GM12878 (cell line): ENCODE measurements at regions not wholly inside any gene's neighbourhood (a gene's known extent, or its start where the extent isn't known, plus 50 kb on each side); places are given as distances from the start of the nearest gene placed in this dataset.

Experiments used
- ATAC-seq: fragments of 200-7000 bp; cut with Tn5 transposase; 3 replicates; pipeline ENCODE4 v1.9.1; 2020; ENCODE audit warnings: mild to moderate bottlenecking, moderate library complexity
- BruUV-seq: library from RNA; stranded (reverse); fragments of 400-500 nt; replicated peaks from 2 replicates; lab custom pipeline; 2021; lab: Mats Ljungman, UMichigan
- CTCF ChIA-PET: fragments of 300-600 bp; sonication (Branson Sonifier 250); formaldehyde crosslinking; extraction: SDS; loops from one replicate; lab custom pipeline; 2021; ENCODE audit warnings: inconsistent platforms; lab: Yijun Ruan, JAX
- POLR2A ChIA-PET: fragments of 350-600 bp; formaldehyde crosslinking; extraction: SDS; loops from one replicate; lab custom pipeline; 2021; ENCODE audit warnings: inconsistent platforms; lab: Charles Lee
- RAD21 ChIA-PET: fragments of 300-600 bp; sonication (Branson Sonifier 250); formaldehyde crosslinking; loops from one replicate; lab custom pipeline; 2023; ENCODE audit warnings: antibody characterized with exemption; ENCODE audit not compliant: unreplicated experiment; lab: Charles Lee
- SMC1A ChIA-PET: fragments of 300-600 bp; sonication (Branson Sonifier 250); formaldehyde crosslinking; loops from one replicate; lab custom pipeline; 2023; ENCODE audit not compliant: unreplicated experiment, uncharacterized antibody; lab: Charles Lee
- DNase-seq: peaks from one replicate; pipeline ENCODE4 v3.0.0-alpha.2; 2011; ENCODE audit warnings: low read depth, low spot score
- FAIRE-seq: peaks from 3 replicates; lab custom pipeline; 2011; peaks lifted over from hg19 to GRCh38; lab: Jason Lieb, UNC
- H2AFZ ChIP-seq: 2 replicates; pipeline ENCODE4 v1.6.0; 2011; ENCODE audit warnings: low read depth, low read length, control low read depth; ENCODE audit not compliant: control insufficient read depth
- H3K27ac ChIP-seq: 2 replicates; pipeline ENCODE4 v1.5.1; 2011; ENCODE audit warnings: control low read depth; ENCODE audit not compliant: control insufficient read depth, insufficient read depth
- H3K27me3 ChIP-seq, 2 experiments: replicated peaks in 1 of 2; 2 replicates each; pipeline versions ENCODE4 v1.6.0 to v1.6.1; 2011; ENCODE audit warnings: low read length in 1 of 2; ENCODE audit not compliant: control insufficient read depth in 2 of 2, insufficient read depth in 2 of 2
- H3K36me3 ChIP-seq, 2 experiments: 2 replicates each; pipeline ENCODE4 v1.5.1; 2011; ENCODE audit warnings: low read length in 1 of 2; ENCODE audit not compliant: control insufficient read depth in 2 of 2, insufficient read depth in 2 of 2
- H3K4me1 ChIP-seq: 2 replicates; pipeline ENCODE4 v1.6.1; 2011; ENCODE audit warnings: mild to moderate bottlenecking, low read length, moderate library complexity, mixed read lengths; ENCODE audit not compliant: control insufficient read depth, insufficient read depth
- H3K4me2 ChIP-seq: 2 replicates; pipeline ENCODE4 v1.6.0; 2011; ENCODE audit warnings: control low read depth; ENCODE audit not compliant: control insufficient read depth, insufficient read depth
- H3K4me3 ChIP-seq: fragments of 200-600 bp; sonication (generic); 2 replicates; pipeline ENCODE4 v1.5.1; 2016
- H3K79me2 ChIP-seq: 2 replicates; pipeline ENCODE4 v1.6.0; 2011; ENCODE audit warnings: low read length; ENCODE audit not compliant: control insufficient read depth, insufficient read depth
- H3K9ac ChIP-seq: 2 replicates; pipeline ENCODE4 v1.8.0; 2011; ENCODE audit warnings: low read length, control low read depth, mixed read lengths; ENCODE audit not compliant: control insufficient read depth, insufficient read depth
- H3K9me3 ChIP-seq: replicated peaks from 3 replicates; pipeline ENCODE4 v1.5.1; 2011; ENCODE audit warnings: mild to moderate bottlenecking, low read length; ENCODE audit not compliant: control insufficient read depth, insufficient read depth
- H4K20me1 ChIP-seq: 2 replicates; pipeline ENCODE4 v1.6.0; 2011; ENCODE audit not compliant: control insufficient read depth, insufficient read depth
- BMI1 ChIP-seq: fragments of 450-650 bp; IDR thresholded peaks from 2 replicates; pipeline ENCODE4 v1.6.1; 2016; ENCODE audit warnings: mild to moderate bottlenecking, moderate library complexity, borderline replicate concordance
- LARP7 ChIP-seq: fragments of 450-650 bp; IDR thresholded peaks from 2 replicates; pipeline ENCODE4 v1.6.1; 2017; ENCODE audit warnings: mild to moderate bottlenecking
- NR2F1 ChIP-seq: fragments of 450-650 bp; conservative IDR thresholded peaks from 2 replicates; pipeline ENCODE4 v1.6.1; 2017; ENCODE audit warnings: mild to moderate bottlenecking
- WGBS: methylation state at CpG from one replicate; pipeline ENCODE4 v1.1.6; 2016; ENCODE audit warnings: low lambda C conversion rate; ENCODE audit not compliant: insufficient replicate concordance, insufficient coverage; ENCODE audit errors: missing lambda C conversion rate; 5-methylcytosine and 5-hydroxymethylcytosine counted together
- in situ Hi-C: fragments of 300-500 bp; cut with MboI; formaldehyde crosslinking; loops from 9 replicates; pipeline ENCODE4 v1.14.3; 2018; ENCODE audit warnings: mixed read lengths
- intact Hi-C: fragments of 100-400 bp; cut with micrococcal nuclease; formaldehyde crosslinking; loops from one replicate; pipeline ENCODE4 v1.14.2; 2022; ENCODE audit not compliant: unreplicated experiment
- TF ChIP-seq, protein P1 (sequence below): IDR thresholded peaks from 2 replicates; pipeline ENCODE4 v1.6.1; 2012; ENCODE audit warnings: improper control_type of control experiment, low read depth, low read length; ENCODE audit not compliant: insufficient replicate concordance
- TF ChIP-seq, protein P2 (sequence below): fragments of 450-650 bp; IDR thresholded peaks from 2 replicates; pipeline ENCODE4 v1.6.1; 2016; ENCODE audit warnings: mild to moderate bottlenecking
- TF ChIP-seq, protein P3 (sequence below): fragments of 450-650 bp; formaldehyde crosslinking; IDR thresholded peaks from 2 replicates; pipeline ENCODE4 v1.5.0; 2022; ENCODE audit warnings: mild to moderate bottlenecking, missing genetic modification characterization

DNA sequence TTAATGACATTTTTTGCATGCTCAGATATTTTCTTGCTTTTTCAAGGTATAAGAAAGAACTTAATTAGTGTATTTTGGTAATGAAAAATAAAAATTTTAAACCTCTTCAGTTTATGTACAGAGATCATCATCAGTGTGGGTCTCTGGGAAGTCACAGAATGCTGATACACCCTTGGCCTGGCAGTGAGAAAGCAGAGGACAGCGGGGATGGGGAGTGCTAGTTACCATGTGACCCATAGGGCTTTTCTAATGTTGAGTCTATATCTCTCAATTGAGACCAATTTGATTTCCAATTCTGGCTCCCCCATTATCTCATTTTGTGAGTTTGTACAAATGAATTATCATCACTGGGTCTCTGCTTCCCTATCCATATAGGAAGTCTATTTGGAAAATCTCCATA, 305.7 kb downstream of the CYRIA start:
- SMC1A ChIA-PET, result no interaction called here
- Histone ChIP-seq H3K27ac (no peak overlapping the region), H3K4me3 (no peak overlapping the region), H3K36me3 (no peaks in the 10 kb centered on the region), H3K79me2 (no peaks in the 10 kb centered on the region), H3K4me2 (no peak overlapping the region), H3K27me3 (no peaks in the 10 kb centered on the region), H3K9ac (no peak overlapping the region), H3K4me1 (no peaks in the 10 kb centered on the region), H2AFZ (no peak overlapping the region), H4K20me1 (no peaks in the 10 kb centered on the region), H3K9me3 (no peaks in the 10 kb centered on the region)
- ATAC-seq (no peak), DNase-seq (no peak), FAIRE-seq (no peak)
- no peak for TF ChIP-seq LARP7
- CTCF ChIA-PET, result no interaction called here
- BruUV-seq, result no TSS peak
- 0% methylated on average over 1 of the region's 1 CpG for WGBS
- POLR2A ChIA-PET, result no interaction called here
- in situ Hi-C loops (no loop called here), intact Hi-C loops (no loop called here)
- RAD21 ChIA-PET, result no interaction called here

DNA sequence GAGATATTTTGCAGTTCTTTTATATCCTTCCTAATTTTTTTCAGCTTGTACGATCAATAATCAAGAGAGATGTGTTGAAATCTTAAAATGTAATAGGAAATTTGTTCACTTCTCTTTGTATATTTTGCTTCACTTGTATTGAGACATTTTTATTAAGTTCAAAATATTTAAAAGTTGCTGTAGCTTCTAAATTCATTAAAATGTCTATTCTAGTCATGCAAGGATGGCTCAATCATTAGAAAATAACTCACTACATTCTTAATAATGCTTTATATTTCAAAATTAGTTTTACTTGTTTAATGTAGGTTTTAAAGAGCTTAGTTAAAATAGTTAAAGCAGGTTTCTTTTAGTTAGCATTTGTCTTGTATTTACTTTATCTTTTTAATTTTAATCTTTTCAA, 308.4 kb downstream of the CYRIA start:
- H3K36me3 ChIP-seq, result no peaks in the 10 kb centered on the region
- DNase-seq (no peak), ATAC-seq (no peak), FAIRE-seq (no peak)
- no peak overlapping the region for H3K4me2 ChIP-seq
- ChIA-PET RAD21 (no interaction called here), CTCF (no interaction called here), SMC1A (no interaction called here), POLR2A (no interaction called here)
- H3K4me3 ChIP-seq, result no peak overlapping the region
- H4K20me1 ChIP-seq, result no peaks in the 10 kb centered on the region
- in situ Hi-C loops (no loop called here), intact Hi-C loops (no loop called here)
- no peak overlapping the region for H3K9ac ChIP-seq
- H3K27ac ChIP-seq, result no peak overlapping the region
- WGBS, result 0% methylated on average over 1 of the region's 1 CpG
- H3K4me1 ChIP-seq, result no peaks in the 10 kb centered on the region
- H2AFZ ChIP-seq, result no peak overlapping the region
- no peaks in the 10 kb centered on the region for H3K79me2 ChIP-seq
- no peaks in the 10 kb centered on the region for H3K9me3 ChIP-seq
- no TSS peak for BruUV-seq
- no peaks in the 10 kb centered on the region for H3K27me3 ChIP-seq
- TF ChIP-seq, protein P1, sequence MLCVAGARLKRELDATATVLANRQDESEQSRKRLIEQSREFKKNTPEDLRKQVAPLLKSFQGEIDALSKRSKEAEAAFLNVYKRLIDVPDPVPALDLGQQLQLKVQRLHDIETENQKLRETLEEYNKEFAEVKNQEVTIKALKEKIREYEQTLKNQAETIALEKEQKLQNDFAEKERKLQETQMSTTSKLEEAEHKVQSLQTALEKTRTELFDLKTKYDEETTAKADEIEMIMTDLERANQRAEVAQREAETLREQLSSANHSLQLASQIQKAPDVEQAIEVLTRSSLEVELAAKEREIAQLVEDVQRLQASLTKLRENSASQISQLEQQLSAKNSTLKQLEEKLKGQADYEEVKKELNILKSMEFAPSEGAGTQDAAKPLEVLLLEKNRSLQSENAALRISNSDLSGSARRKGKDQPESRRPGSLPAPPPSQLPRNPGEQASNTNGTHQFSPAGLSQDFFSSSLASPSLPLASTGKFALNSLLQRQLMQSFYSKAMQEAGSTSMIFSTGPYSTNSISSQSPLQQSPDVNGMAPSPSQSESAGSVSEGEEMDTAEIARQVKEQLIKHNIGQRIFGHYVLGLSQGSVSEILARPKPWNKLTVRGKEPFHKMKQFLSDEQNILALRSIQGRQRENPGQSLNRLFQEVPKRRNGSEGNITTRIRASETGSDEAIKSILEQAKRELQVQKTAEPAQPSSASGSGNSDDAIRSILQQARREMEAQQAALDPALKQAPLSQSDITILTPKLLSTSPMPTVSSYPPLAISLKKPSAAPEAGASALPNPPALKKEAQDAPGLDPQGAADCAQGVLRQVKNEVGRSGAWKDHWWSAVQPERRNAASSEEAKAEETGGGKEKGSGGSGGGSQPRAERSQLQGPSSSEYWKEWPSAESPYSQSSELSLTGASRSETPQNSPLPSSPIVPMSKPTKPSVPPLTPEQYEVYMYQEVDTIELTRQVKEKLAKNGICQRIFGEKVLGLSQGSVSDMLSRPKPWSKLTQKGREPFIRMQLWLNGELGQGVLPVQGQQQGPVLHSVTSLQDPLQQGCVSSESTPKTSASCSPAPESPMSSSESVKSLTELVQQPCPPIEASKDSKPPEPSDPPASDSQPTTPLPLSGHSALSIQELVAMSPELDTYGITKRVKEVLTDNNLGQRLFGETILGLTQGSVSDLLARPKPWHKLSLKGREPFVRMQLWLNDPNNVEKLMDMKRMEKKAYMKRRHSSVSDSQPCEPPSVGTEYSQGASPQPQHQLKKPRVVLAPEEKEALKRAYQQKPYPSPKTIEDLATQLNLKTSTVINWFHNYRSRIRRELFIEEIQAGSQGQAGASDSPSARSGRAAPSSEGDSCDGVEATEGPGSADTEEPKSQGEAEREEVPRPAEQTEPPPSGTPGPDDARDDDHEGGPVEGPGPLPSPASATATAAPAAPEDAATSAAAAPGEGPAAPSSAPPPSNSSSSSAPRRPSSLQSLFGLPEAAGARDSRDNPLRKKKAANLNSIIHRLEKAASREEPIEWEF, result no peak
- TF ChIP-seq LARP7, result no peak
- TF ChIP-seq BMI1, result no peak
- TF ChIP-seq, protein P2, sequence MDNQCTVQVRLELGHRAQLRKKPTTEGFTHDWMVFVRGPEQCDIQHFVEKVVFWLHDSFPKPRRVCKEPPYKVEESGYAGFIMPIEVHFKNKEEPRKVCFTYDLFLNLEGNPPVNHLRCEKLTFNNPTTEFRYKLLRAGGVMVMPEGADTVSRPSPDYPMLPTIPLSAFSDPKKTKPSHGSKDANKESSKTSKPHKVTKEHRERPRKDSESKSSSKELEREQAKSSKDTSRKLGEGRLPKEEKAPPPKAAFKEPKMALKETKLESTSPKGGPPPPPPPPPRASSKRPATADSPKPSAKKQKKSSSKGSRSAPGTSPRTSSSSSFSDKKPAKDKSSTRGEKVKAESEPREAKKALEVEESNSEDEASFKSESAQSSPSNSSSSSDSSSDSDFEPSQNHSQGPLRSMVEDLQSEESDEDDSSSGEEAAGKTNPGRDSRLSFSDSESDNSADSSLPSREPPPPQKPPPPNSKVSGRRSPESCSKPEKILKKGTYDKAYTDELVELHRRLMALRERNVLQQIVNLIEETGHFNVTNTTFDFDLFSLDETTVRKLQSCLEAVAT, result no peak
- TF ChIP-seq NR2F1, result no peak
- TF ChIP-seq, protein P3, sequence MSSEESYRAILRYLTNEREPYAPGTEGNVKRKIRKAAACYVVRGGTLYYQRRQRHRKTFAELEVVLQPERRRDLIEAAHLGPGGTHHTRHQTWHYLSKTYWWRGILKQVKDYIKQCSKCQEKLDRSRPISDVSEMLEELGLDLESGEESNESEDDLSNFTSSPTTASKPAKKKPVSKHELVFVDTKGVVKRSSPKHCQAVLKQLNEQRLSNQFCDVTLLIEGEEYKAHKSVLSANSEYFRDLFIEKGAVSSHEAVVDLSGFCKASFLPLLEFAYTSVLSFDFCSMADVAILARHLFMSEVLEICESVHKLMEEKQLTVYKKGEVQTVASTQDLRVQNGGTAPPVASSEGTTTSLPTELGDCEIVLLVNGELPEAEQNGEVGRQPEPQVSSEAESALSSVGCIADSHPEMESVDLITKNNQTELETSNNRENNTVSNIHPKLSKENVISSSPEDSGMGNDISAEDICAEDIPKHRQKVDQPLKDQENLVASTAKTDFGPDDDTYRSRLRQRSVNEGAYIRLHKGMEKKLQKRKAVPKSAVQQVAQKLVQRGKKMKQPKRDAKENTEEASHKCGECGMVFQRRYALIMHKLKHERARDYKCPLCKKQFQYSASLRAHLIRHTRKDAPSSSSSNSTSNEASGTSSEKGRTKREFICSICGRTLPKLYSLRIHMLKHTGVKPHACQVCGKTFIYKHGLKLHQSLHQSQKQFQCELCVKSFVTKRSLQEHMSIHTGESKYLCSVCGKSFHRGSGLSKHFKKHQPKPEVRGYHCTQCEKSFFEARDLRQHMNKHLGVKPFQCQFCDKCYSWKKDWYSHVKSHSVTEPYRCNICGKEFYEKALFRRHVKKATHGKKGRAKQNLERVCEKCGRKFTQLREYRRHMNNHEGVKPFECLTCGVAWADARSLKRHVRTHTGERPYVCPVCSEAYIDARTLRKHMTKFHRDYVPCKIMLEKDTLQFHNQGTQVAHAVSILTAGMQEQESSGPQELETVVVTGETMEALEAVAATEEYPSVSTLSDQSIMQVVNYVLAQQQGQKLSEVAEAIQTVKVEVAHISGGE, result no peak
